CD4-positive, alpha-beta T cell treated with Interleukin-4 for 4 hours (primary cell): ENCODE measurements at regions not wholly inside any gene's neighbourhood (a gene's known extent, or its start where the extent isn't known, plus 50 kb on each side); places are given as distances from the start of the nearest gene placed in this dataset.

Source experiments
- DNase-seq: peaks from one replicate; pipeline ENCODE4 v3.0.0-alpha.2; 2020

- DNase-seq: no peak
Measured at GRCh38 chr1:199954699-199955098, 72.8 kb upstream of the NR5A2 start.

GRCh38 chr1:199955235-199955634 lies 72.3 kb upstream of the NR5A2 start:
- DNase-seq: no peak

- no peak for DNase-seq
Measured at GRCh38 chr1:199956005-199956404, 71.5 kb upstream of the NR5A2 start.

- no peak for DNase-seq
Measured at GRCh38 chr1:199959033-199959774, 68.3 kb upstream of the NR5A2 start.

GRCh38 chr1:199959775-199960110 lies 67.8 kb upstream of the NR5A2 start:
- DNase-seq: no peak

GRCh38 chr1:199970125-199970524 lies 57.4 kb upstream of the NR5A2 start:
- no peak for DNase-seq

GRCh38 chr1:199976496-199977144 lies 50.9 kb upstream of the NR5A2 start:
- no peak for DNase-seq
